ENCODE measurements at regions not wholly inside any gene's neighbourhood (a gene's known extent, or its start where the extent isn't known, plus 50 kb on each side); places are given as distances from the start of the nearest gene placed in this dataset.

DNA sequence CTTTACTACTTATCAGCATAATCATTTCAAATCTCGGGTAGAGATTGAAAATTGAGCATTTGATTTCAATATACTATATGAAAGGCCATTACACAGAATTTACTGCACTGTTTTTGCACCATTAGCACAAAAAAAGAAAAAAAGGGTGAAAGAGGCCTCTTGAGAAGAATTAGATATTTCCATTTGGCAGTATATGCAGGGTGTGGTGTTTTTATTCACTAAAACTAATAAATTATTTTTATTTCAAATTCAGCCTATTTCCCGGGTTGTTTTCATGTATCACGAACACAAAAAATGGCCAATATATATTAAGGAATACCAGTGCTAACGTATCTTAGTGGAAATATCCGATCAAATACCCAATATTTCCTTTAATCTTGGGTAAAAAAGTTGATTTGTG is 110.5 kb upstream of the TBL1XR1 start (continued):
- TF ChIP-seq, protein P1, sequence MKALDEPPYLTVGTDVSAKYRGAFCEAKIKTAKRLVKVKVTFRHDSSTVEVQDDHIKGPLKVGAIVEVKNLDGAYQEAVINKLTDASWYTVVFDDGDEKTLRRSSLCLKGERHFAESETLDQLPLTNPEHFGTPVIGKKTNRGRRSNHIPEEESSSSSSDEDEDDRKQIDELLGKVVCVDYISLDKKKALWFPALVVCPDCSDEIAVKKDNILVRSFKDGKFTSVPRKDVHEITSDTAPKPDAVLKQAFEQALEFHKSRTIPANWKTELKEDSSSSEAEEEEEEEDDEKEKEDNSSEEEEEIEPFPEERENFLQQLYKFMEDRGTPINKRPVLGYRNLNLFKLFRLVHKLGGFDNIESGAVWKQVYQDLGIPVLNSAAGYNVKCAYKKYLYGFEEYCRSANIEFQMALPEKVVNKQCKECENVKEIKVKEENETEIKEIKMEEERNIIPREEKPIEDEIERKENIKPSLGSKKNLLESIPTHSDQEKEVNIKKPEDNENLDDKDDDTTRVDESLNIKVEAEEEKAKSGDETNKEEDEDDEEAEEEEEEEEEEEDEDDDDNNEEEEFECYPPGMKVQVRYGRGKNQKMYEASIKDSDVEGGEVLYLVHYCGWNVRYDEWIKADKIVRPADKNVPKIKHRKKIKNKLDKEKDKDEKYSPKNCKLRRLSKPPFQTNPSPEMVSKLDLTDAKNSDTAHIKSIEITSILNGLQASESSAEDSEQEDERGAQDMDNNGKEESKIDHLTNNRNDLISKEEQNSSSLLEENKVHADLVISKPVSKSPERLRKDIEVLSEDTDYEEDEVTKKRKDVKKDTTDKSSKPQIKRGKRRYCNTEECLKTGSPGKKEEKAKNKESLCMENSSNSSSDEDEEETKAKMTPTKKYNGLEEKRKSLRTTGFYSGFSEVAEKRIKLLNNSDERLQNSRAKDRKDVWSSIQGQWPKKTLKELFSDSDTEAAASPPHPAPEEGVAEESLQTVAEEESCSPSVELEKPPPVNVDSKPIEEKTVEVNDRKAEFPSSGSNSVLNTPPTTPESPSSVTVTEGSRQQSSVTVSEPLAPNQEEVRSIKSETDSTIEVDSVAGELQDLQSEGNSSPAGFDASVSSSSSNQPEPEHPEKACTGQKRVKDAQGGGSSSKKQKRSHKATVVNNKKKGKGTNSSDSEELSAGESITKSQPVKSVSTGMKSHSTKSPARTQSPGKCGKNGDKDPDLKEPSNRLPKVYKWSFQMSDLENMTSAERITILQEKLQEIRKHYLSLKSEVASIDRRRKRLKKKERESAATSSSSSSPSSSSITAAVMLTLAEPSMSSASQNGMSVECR (CRISPR knock-in tag; IDR thresholded peaks at IDR 0.05; ENCODE audit: borderline replicate concordance) = no peak
- TF ChIP-seq ELF4 (CRISPR knock-in tag; IDR thresholded peaks at IDR 0.05; ENCODE audit: low read depth) = no peak
- TF ChIP-seq, protein P2, sequence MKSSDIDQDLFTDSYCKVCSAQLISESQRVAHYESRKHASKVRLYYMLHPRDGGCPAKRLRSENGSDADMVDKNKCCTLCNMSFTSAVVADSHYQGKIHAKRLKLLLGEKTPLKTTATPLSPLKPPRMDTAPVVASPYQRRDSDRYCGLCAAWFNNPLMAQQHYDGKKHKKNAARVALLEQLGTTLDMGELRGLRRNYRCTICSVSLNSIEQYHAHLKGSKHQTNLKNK (CRISPR knock-in tag; IDR thresholded peaks at IDR 0.05) = no peak
- TF ChIP-seq, protein P3, sequence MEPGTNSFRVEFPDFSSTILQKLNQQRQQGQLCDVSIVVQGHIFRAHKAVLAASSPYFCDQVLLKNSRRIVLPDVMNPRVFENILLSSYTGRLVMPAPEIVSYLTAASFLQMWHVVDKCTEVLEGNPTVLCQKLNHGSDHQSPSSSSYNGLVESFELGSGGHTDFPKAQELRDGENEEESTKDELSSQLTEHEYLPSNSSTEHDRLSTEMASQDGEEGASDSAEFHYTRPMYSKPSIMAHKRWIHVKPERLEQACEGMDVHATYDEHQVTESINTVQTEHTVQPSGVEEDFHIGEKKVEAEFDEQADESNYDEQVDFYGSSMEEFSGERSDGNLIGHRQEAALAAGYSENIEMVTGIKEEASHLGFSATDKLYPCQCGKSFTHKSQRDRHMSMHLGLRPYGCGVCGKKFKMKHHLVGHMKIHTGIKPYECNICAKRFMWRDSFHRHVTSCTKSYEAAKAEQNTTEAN (CRISPR knock-in tag; IDR thresholded peaks at IDR 0.05) = no peak
- no peak for TF ChIP-seq ZNF121 (CRISPR knock-in tag; IDR thresholded peaks at IDR 0.05)
- TF ChIP-seq, protein P4, sequence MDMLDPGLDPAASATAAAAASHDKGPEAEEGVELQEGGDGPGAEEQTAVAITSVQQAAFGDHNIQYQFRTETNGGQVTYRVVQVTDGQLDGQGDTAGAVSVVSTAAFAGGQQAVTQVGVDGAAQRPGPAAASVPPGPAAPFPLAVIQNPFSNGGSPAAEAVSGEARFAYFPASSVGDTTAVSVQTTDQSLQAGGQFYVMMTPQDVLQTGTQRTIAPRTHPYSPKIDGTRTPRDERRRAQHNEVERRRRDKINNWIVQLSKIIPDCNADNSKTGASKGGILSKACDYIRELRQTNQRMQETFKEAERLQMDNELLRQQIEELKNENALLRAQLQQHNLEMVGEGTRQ (CRISPR knock-in tag; IDR thresholded peaks at IDR 0.05) = no peak
- TF ChIP-seq ZNF219 (CRISPR knock-in tag; IDR thresholded peaks at IDR 0.05; ENCODE audit: borderline replicate concordance) = no peak

DNA sequence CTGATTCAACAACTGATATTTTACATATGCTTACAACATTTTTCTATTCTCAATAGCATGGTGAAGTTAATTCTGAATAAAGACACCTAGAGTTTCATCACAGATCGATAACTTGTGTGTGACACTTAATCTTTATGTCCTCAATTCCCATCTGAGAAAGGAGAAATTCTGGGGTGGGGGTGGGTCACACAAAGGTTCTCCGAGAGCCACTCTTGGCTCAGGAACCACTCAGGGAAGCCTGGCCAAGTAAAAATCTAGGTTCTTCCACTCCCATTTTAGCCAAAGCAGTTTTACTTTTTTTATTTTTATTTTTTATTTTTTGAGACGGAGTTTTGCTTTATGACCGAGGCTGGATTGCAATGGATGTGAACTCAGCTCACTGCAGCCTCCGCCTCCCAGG is 111.0 kb upstream of the TBL1XR1 start:
- CTCF ChIA-PET = no interaction called here
- POLR2A ChIA-PET = no interaction called here
- no peak for DNase-seq (ENCODE audit: low spot score)
- H3K27ac Mint-ChIP-seq = no peak overlapping the region
- H3K36me3 Mint-ChIP-seq = peaks cover 8% of the 10 kb centered on the region
- H3K27me3 Mint-ChIP-seq (ENCODE audit: low read depth) = no peaks in the 10 kb centered on the region
- H3K9me3 Mint-ChIP-seq = peaks cover 12% of the 10 kb centered on the region; the same call in 1 of the 2 replicates
- H3K4me1 Mint-ChIP-seq = no peaks in the 10 kb centered on the region
- no peak for ATAC-seq
- no peak overlapping the region for H3K4me3 Mint-ChIP-seq
- no peak for TF ChIP-seq MYBL2 (CRISPR knock-in tag; IDR thresholded peaks at IDR 0.05)
- TF ChIP-seq, protein P5, sequence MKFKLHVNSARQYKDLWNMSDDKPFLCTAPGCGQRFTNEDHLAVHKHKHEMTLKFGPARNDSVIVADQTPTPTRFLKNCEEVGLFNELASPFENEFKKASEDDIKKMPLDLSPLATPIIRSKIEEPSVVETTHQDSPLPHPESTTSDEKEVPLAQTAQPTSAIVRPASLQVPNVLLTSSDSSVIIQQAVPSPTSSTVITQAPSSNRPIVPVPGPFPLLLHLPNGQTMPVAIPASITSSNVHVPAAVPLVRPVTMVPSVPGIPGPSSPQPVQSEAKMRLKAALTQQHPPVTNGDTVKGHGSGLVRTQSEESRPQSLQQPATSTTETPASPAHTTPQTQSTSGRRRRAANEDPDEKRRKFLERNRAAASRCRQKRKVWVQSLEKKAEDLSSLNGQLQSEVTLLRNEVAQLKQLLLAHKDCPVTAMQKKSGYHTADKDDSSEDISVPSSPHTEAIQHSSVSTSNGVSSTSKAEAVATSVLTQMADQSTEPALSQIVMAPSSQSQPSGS (CRISPR knock-in tag; IDR thresholded peaks at IDR 0.05; ENCODE audit: borderline replicate concordance, low read depth) = no peak
- TF ChIP-seq, protein P6, sequence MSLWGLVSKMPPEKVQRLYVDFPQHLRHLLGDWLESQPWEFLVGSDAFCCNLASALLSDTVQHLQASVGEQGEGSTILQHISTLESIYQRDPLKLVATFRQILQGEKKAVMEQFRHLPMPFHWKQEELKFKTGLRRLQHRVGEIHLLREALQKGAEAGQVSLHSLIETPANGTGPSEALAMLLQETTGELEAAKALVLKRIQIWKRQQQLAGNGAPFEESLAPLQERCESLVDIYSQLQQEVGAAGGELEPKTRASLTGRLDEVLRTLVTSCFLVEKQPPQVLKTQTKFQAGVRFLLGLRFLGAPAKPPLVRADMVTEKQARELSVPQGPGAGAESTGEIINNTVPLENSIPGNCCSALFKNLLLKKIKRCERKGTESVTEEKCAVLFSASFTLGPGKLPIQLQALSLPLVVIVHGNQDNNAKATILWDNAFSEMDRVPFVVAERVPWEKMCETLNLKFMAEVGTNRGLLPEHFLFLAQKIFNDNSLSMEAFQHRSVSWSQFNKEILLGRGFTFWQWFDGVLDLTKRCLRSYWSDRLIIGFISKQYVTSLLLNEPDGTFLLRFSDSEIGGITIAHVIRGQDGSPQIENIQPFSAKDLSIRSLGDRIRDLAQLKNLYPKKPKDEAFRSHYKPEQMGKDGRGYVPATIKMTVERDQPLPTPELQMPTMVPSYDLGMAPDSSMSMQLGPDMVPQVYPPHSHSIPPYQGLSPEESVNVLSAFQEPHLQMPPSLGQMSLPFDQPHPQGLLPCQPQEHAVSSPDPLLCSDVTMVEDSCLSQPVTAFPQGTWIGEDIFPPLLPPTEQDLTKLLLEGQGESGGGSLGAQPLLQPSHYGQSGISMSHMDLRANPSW (CRISPR knock-in tag; conservative IDR thresholded peaks at IDR 0.05; ENCODE audit: low read depth) = no peak
- TF ChIP-seq ZNF396 (CRISPR knock-in tag; IDR thresholded peaks at IDR 0.05; ENCODE audit: borderline replicate concordance) = no peak
- no peak for TF ChIP-seq GRHL2 (CRISPR knock-in tag; IDR thresholded peaks at IDR 0.05; ENCODE audit: insufficient replicate concordance, severe bottlenecking)
- no peak for TF ChIP-seq RELA (CRISPR knock-in tag; IDR thresholded peaks at IDR 0.05; ENCODE audit: borderline replicate concordance)
- TF ChIP-seq TEAD1 (CRISPR knock-in tag; IDR thresholded peaks at IDR 0.05) = no peak
- TF ChIP-seq, protein P7, sequence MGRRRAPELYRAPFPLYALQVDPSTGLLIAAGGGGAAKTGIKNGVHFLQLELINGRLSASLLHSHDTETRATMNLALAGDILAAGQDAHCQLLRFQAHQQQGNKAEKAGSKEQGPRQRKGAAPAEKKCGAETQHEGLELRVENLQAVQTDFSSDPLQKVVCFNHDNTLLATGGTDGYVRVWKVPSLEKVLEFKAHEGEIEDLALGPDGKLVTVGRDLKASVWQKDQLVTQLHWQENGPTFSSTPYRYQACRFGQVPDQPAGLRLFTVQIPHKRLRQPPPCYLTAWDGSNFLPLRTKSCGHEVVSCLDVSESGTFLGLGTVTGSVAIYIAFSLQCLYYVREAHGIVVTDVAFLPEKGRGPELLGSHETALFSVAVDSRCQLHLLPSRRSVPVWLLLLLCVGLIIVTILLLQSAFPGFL (CRISPR knock-in tag; IDR thresholded peaks at IDR 0.05; ENCODE audit: borderline replicate concordance) = no peak
- TF ChIP-seq NR3C1 (CRISPR knock-in tag; conservative IDR thresholded peaks at IDR 0.05; ENCODE audit: low read depth) = no peak
- no peak for TF ChIP-seq ELF4 (CRISPR knock-in tag; IDR thresholded peaks at IDR 0.05; ENCODE audit: low read depth)
- TF ChIP-seq, protein P8, sequence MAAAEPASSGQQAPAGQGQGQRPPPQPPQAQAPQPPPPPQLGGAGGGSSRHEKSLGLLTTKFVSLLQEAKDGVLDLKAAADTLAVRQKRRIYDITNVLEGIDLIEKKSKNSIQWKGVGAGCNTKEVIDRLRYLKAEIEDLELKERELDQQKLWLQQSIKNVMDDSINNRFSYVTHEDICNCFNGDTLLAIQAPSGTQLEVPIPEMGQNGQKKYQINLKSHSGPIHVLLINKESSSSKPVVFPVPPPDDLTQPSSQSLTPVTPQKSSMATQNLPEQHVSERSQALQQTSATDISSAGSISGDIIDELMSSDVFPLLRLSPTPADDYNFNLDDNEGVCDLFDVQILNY (CRISPR knock-in tag; IDR thresholded peaks at IDR 0.05) = no peak
- no peak for TF ChIP-seq NFE2L1 (CRISPR knock-in tag; IDR thresholded peaks at IDR 0.05)
- TF ChIP-seq, protein P9, sequence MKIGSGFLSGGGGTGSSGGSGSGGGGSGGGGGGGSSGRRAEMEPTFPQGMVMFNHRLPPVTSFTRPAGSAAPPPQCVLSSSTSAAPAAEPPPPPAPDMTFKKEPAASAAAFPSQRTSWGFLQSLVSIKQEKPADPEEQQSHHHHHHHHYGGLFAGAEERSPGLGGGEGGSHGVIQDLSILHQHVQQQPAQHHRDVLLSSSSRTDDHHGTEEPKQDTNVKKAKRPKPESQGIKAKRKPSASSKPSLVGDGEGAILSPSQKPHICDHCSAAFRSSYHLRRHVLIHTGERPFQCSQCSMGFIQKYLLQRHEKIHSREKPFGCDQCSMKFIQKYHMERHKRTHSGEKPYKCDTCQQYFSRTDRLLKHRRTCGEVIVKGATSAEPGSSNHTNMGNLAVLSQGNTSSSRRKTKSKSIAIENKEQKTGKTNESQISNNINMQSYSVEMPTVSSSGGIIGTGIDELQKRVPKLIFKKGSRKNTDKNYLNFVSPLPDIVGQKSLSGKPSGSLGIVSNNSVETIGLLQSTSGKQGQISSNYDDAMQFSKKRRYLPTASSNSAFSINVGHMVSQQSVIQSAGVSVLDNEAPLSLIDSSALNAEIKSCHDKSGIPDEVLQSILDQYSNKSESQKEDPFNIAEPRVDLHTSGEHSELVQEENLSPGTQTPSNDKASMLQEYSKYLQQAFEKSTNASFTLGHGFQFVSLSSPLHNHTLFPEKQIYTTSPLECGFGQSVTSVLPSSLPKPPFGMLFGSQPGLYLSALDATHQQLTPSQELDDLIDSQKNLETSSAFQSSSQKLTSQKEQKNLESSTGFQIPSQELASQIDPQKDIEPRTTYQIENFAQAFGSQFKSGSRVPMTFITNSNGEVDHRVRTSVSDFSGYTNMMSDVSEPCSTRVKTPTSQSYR (CRISPR knock-in tag; IDR thresholded peaks at IDR 0.05) = no peak
